CD4-positive, alpha-beta T cell (primary cell): ENCODE measurements at regions not wholly inside any gene's neighbourhood (a gene's known extent, or its start where the extent isn't known, plus 50 kb on each side); places are given as distances from the start of the nearest gene placed in this dataset.

ENCODE experiments used
- ATAC-seq: fragments of 200-7000 bp; cut with Tn5 transposase; one replicate; pipeline ENCODE4 v1.10.0; 2022; ENCODE audit warnings: mild to moderate bottlenecking; ENCODE audit not compliant: poor library complexity
- CTCF ChIA-PET: fragments of 350-600 bp; sonication (Branson Sonifier 250); formaldehyde crosslinking; loops from one replicate; lab custom pipeline; 2021; ENCODE audit warnings: antibody characterized with exemption, inconsistent platforms; lab: Charles Lee
- POLR2A ChIA-PET: fragments of 350-600 bp; sonication (Branson Sonifier 250); formaldehyde crosslinking; loops from one replicate; lab custom pipeline; 2021; ENCODE audit warnings: antibody characterized with exemption, inconsistent platforms; lab: Charles Lee
- DNase-seq, 14 experiments: peaks; one replicate each; pipeline ENCODE4 v3.0.0-alpha.2; 2013 to 2020; ENCODE audit warnings: mixed read lengths in 2 of 14
- H3K27ac ChIP-seq, 2 donors: one replicate each; pipeline versions ENCODE4 v1.5.1 to v1.7.0; 2013; ENCODE audit warnings: low read length in 2 of 2, low read depth in 1 of 2, mild to moderate bottlenecking in 1 of 2
- H3K27me3 ChIP-seq, 2 experiments: 1 replicate in 1 of 2; 2 replicates in 1 of 2; pipeline versions ENCODE4 v1.6.1 to v1.7.0; 2013; ENCODE audit warnings: low read length in 2 of 2, control low read depth in 1 of 2, mild to moderate bottlenecking in 1 of 2, moderate library complexity in 1 of 2; ENCODE audit not compliant: insufficient read depth in 2 of 2, control insufficient read depth in 1 of 2
- H3K36me3 ChIP-seq: one replicate; pipeline ENCODE4 v1.6.1; 2013; ENCODE audit warnings: low read length, control low read depth; ENCODE audit not compliant: insufficient read depth
- H3K4me1 ChIP-seq: one replicate; pipeline ENCODE4 v1.6.1; 2013; ENCODE audit warnings: low read length, control low read depth; ENCODE audit not compliant: insufficient read depth
- H3K4me3 ChIP-seq: one replicate; pipeline ENCODE4 v1.5.1; 2013; ENCODE audit warnings: mild to moderate bottlenecking, low read length, moderate library complexity
- H3K9me3 ChIP-seq, 2 experiments: 1 replicate in 1 of 2; 2 replicates in 1 of 2; pipeline versions ENCODE4 v1.6.1 to v1.7.0; 2013; ENCODE audit warnings: low read length in 2 of 2, mild to moderate bottlenecking in 2 of 2, control low read depth in 1 of 2, moderate library complexity in 1 of 2; ENCODE audit not compliant: control insufficient read depth in 1 of 2, insufficient read depth in 1 of 2
- H3K27ac Mint-ChIP-seq: one replicate; pipeline ENCODE4 v1.8.0; 2020; ENCODE audit warnings: mixed read lengths
- H3K27me3 Mint-ChIP-seq: one replicate; pipeline ENCODE4 v1.8.0; 2021; ENCODE audit warnings: mixed read lengths
- H3K36me3 Mint-ChIP-seq: one replicate; pipeline ENCODE4 v1.8.0; 2021; ENCODE audit warnings: low read depth, mixed read lengths
- H3K4me1 Mint-ChIP-seq: one replicate; pipeline ENCODE4 v1.8.0; 2021; ENCODE audit warnings: low read depth, mixed read lengths
- H3K4me3 Mint-ChIP-seq: one replicate; pipeline ENCODE4 v1.8.0; 2020; ENCODE audit warnings: mild to moderate bottlenecking, mixed read lengths
- H3K9me3 Mint-ChIP-seq: one replicate; pipeline ENCODE4 v1.8.0; 2020; ENCODE audit warnings: mixed read lengths
- CTCF ChIP-seq: fragments of 200-600 bp; IDR thresholded peaks from one replicate; pipeline ENCODE4 v1.8.0; 2022; ENCODE audit warnings: antibody characterized with exemption, mild to moderate bottlenecking
- intact Hi-C, 2 experiments: fragments of 100-400 bp; cut with DNase I in 1 of 2; cut with micrococcal nuclease in 1 of 2; formaldehyde crosslinking; loops; one replicate each; pipeline versions ENCODE4 v1.15.1 to v1.9.0; 2023 to 2025; cut with DNase I, micrococcal nuclease

DNA sequence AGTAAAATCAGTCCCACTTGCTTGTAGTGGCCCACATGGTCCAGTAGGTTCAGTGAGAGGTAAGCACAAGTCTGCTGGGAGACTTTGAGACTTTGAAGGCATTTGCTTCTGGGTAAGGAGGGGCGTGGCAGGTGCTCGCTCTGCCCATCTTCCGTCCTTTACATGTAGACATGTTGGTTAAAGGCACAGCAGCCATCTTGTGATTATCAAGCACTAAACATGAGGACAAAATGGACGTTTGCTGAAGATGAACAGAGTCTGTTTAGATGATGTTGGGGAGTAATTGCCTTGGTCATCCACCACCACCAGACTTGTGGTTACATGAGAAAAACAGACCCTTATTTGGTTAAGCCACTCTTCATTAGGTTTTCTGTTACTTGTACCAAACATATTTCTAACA lies 252.8 kb upstream of the PARD3B start:
- Histone ChIP-seq H3K27me3 (peaks cover 0 to 8% of the 10 kb centered on the region in 2 experiments), H3K36me3 (no peaks in the 10 kb centered on the region), H3K27ac (no peak overlapping the region), H3K4me1 (no peaks in the 10 kb centered on the region), H3K9me3 (no peaks in the 10 kb centered on the region), H3K4me3 (no peak overlapping the region)
- intact Hi-C loops: no loop called here
- Mint-ChIP-seq H3K27ac (no peak overlapping the region), H3K4me3 (no peak overlapping the region), H3K9me3 (no peaks in the 10 kb centered on the region), H3K4me1 (no peaks in the 10 kb centered on the region), H3K36me3 (no peaks in the 10 kb centered on the region), H3K27me3 (peaks cover 33% of the 10 kb centered on the region)
- POLR2A ChIA-PET: no interaction called here
- CTCF ChIA-PET: no interaction called here
- ATAC-seq (no peak), DNase-seq (no peak)
- TF ChIP-seq CTCF: no peak

GRCh38 chr2:204293884-204294747 lies 251.2 kb upstream of the PARD3B start:
- Mint-ChIP-seq H3K4me3 (no peak overlapping the region), H3K27ac (no peak overlapping the region), H3K27me3 (peaks cover 20% of the 10 kb centered on the region), H3K4me1 (no peaks in the 10 kb centered on the region), H3K36me3 (no peaks in the 10 kb centered on the region), H3K9me3 (no peaks in the 10 kb centered on the region)
- H3K36me3 ChIP-seq: no peaks in the 10 kb centered on the region
- H3K27me3 ChIP-seq: peaks cover 0 to 5% of the 10 kb centered on the region in 2 experiments
- ATAC-seq (no peak), DNase-seq (no peak)
- TF ChIP-seq CTCF: no peak
- intact Hi-C loops: no loop called here
- ChIA-PET CTCF (no interaction called here), POLR2A (no interaction called here)
- no peak overlapping the region for H3K27ac ChIP-seq
- no peak overlapping the region for H3K4me3 ChIP-seq
- no peaks in the 10 kb centered on the region for H3K4me1 ChIP-seq
- H3K9me3 ChIP-seq: no peaks in the 10 kb centered on the region

DNA sequence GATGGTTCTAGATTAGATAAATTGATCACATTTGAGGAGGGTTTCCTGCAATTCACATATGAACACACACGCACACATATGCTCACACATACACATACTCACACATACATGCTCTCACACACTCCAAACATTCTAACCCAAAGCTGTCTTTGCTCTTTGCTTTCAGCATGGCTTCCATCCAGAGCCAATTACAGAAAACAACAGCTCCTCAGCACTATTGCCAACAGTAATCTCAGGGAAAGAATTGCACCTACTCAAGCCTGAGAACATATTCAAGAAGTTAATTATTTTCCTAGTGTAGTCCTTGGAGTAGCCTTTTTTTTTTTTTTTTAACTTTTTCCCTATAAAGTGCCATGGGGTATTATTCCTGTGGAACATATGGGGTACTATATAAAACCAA lies 246.9 kb upstream of the PARD3B start:
- POLR2A ChIA-PET: interaction anchor here (1.0 kb wide), 1 partner anchor 26 kb away, joined by 3 read pairs; no protein-coding TSS in a partner anchor
- DNase-seq (no peak), ATAC-seq (no peak)
- H3K9me3 ChIP-seq: no peaks in the 10 kb centered on the region
- no peaks in the 10 kb centered on the region for H3K36me3 Mint-ChIP-seq
- no peak overlapping the region for H3K27ac Mint-ChIP-seq
- no peaks in the 10 kb centered on the region for H3K9me3 Mint-ChIP-seq
- no peak overlapping the region for H3K27ac ChIP-seq
- CTCF ChIA-PET: no interaction called here
- intact Hi-C loops: no loop called here
- H3K4me3 Mint-ChIP-seq: no peak overlapping the region
- no peaks in the 10 kb centered on the region for H3K36me3 ChIP-seq
- H3K27me3 ChIP-seq: peaks cover 0 to 4% of the 10 kb centered on the region in 2 experiments
- H3K4me3 ChIP-seq: no peak overlapping the region
- H3K27me3 Mint-ChIP-seq: peaks cover 5% of the 10 kb centered on the region
- H3K4me1 Mint-ChIP-seq: no peaks in the 10 kb centered on the region
- no peaks in the 10 kb centered on the region for H3K4me1 ChIP-seq
- no peak for TF ChIP-seq CTCF
